Transverse colon (tissue), 4 donors: ENCODE measurements at regions not wholly inside any gene's neighbourhood (a gene's known extent, or its start where the extent isn't known, plus 50 kb on each side); places are given as distances from the start of the nearest gene placed in this dataset.

Experiments used
- DNase-seq: peaks from one replicate; pipeline ENCODE4 v3.0.0-alpha.2; 2019
- H3K27ac ChIP-seq, 4 donors: fragments of 200-600 bp; sonication (generic); 2 replicates each; pipeline ENCODE4 v1.5.1; 2016 to 2018; ENCODE audit warnings: inconsistent platforms in 4 of 4
- H3K27me3 ChIP-seq: fragments of 200-600 bp; sonication (generic); 2 replicates; pipeline ENCODE4 v1.5.1; 2017; ENCODE audit warnings: inconsistent platforms
- H3K36me3 ChIP-seq, 4 donors: fragments of 200-600 bp; sonication (generic); 2 replicates each; pipeline ENCODE4 v1.5.1; 2017 to 2019; ENCODE audit warnings: inconsistent platforms in 4 of 4
- H3K4me1 ChIP-seq, 4 donors: fragments of 200-600 bp; sonication (generic); 2 replicates each; pipeline ENCODE4 v1.5.1; 2017 to 2020; ENCODE audit warnings: inconsistent platforms in 4 of 4
- H3K4me3 ChIP-seq, 4 donors: fragments of 200-600 bp; sonication (generic); 1 replicate in 1 of 4; 2 replicates in 3 of 4; pipeline versions ENCODE4 v1.5.1 to v1.6.1; 2017 to 2019; ENCODE audit warnings: inconsistent platforms in 4 of 4
- H3K9me3 ChIP-seq, 2 donors: fragments of 200-600 bp; sonication (generic); 2 replicates each; pipeline ENCODE4 v1.5.1; 2017 to 2019; ENCODE audit warnings: inconsistent platforms in 2 of 2
- EP300 ChIP-seq: sonication (generic); formaldehyde crosslinking; IDR thresholded peaks from one replicate; pipeline ENCODE4 v1.6.1; 2017; ENCODE audit warnings: antibody characterized with exemption, low read depth
- POLR2A ChIP-seq: fragments of 450-650 bp; IDR thresholded peaks from one replicate; pipeline ENCODE4 v1.6.1; 2016; ENCODE audit warnings: antibody characterized with exemption, mild to moderate bottlenecking, moderate library complexity
- POLR2AphosphoS5 ChIP-seq, 3 donors: sonication (generic); formaldehyde crosslinking; IDR thresholded peaks; one replicate each; pipeline ENCODE4 v1.6.1; 2016; ENCODE audit warnings: antibody characterized with exemption in 3 of 3
- WGBS, 2 donors: methylation state at CpG; one replicate each; pipeline ENCODE4 v1.1.5; 2018; ENCODE audit warnings: low coverage in 1 of 2; 5-methylcytosine and 5-hydroxymethylcytosine counted together
- in situ Hi-C, 4 donors: fragments of 200-750 bp; cut with MboI; loops; one replicate each; pipeline versions ENCODE4 v1.15.0 to v1.15.1; 2017; ENCODE audit warnings: low sequenced_read_pairs in 3 of 4, low pct_ligation_motif_present in 1 of 4, low pct_unique_long_range_greater_than_20kb in 1 of 4
- intact Hi-C: fragments of 100-400 bp; cut with DNase I; formaldehyde crosslinking; loops from one replicate; pipeline ENCODE4 v1.15.1; 2023; ENCODE audit warnings: low total_unique reads
- TF ChIP-seq, protein P1 (sequence below), 5 experiments: fragments of 200-600 bp in 3 of 5; fragments of 450-650 bp in 2 of 5; sonication (generic) in 3 of 5; IDR thresholded peaks; 1 replicate in 2 of 5; 2 replicates in 3 of 5; pipeline ENCODE4 v1.5.1; 2016 to 2017; ENCODE audit warnings: antibody characterized with exemption in 5 of 5, inconsistent platforms in 3 of 5, mild to moderate bottlenecking in 2 of 5, moderate library complexity in 1 of 5

GRCh38 chr2:34103437-34103836 is 504.3 kb upstream of the FAM98A start:
- H3K4me1 ChIP-seq, result no peaks in the 10 kb centered on the region
- no peaks in the 10 kb centered on the region for H3K36me3 ChIP-seq
- TF ChIP-seq POLR2A (no peak), EP300 (no peak), POLR2AphosphoS5 (IDR thresholded peaks at IDR 0.05) (no peak)
- TF ChIP-seq, protein P1, sequence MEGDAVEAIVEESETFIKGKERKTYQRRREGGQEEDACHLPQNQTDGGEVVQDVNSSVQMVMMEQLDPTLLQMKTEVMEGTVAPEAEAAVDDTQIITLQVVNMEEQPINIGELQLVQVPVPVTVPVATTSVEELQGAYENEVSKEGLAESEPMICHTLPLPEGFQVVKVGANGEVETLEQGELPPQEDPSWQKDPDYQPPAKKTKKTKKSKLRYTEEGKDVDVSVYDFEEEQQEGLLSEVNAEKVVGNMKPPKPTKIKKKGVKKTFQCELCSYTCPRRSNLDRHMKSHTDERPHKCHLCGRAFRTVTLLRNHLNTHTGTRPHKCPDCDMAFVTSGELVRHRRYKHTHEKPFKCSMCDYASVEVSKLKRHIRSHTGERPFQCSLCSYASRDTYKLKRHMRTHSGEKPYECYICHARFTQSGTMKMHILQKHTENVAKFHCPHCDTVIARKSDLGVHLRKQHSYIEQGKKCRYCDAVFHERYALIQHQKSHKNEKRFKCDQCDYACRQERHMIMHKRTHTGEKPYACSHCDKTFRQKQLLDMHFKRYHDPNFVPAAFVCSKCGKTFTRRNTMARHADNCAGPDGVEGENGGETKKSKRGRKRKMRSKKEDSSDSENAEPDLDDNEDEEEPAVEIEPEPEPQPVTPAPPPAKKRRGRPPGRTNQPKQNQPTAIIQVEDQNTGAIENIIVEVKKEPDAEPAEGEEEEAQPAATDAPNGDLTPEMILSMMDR (IDR thresholded peaks at IDR 0.05), result no peak
- H3K27me3 ChIP-seq, result no peaks in the 10 kb centered on the region
- no peak overlapping the region for H3K4me3 ChIP-seq
- 61 to 75% methylated on average over 2 of the region's 2 CpGs for WGBS, 2 donors
- in situ Hi-C loops (no loop called here), intact Hi-C loops (no loop called here)
- H3K9me3 ChIP-seq, result no peaks in the 10 kb centered on the region
- H3K27ac ChIP-seq, result no peak overlapping the region
- no peak for DNase-seq

DNA sequence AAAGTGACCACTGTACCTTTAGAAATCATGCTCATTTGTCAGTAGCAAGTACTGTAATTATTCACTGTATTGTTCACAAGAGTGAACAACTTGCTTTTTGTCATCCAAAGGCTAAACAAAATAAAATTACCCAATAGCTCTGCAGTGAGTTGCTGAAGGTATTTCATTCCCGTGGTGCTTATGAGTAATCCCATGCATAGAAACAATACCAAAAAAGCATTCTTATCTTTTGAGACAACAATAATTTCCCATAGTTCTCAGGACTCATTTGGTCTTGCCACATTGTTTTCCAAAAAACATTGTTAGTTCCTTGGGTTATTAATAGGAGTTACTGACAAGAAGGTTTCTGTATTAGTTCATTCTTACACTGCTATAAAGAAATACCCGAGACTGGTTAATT is 503.2 kb upstream of the FAM98A start:
- TF ChIP-seq, protein P1 (IDR thresholded peaks at IDR 0.05), result no peak
- TF ChIP-seq POLR2A (no peak), POLR2AphosphoS5 (IDR thresholded peaks at IDR 0.05) (no peak), EP300 (no peak)
- no peak for DNase-seq
- no peaks in the 10 kb centered on the region for H3K9me3 ChIP-seq
- in situ Hi-C loops, result no loop called here
- H3K4me3 ChIP-seq, result no peak overlapping the region
- intact Hi-C loops, result no loop called here
- H3K27me3 ChIP-seq, result no peaks in the 10 kb centered on the region
- H3K27ac ChIP-seq, result no peak overlapping the region
- H3K36me3 ChIP-seq, result no peaks in the 10 kb centered on the region
- H3K4me1 ChIP-seq, result no peaks in the 10 kb centered on the region
- WGBS, 2 donors, result 83 to 90% methylated on average over 2 of the region's 2 CpGs

GRCh38 chr2:34099377-34099776 is 500.3 kb upstream of the FAM98A start:
- H3K27me3 ChIP-seq, result no peaks in the 10 kb centered on the region
- no peaks in the 10 kb centered on the region for H3K9me3 ChIP-seq
- intact Hi-C loops, result no loop called here
- H3K27ac ChIP-seq, result no peak overlapping the region
- TF ChIP-seq, protein P1 (IDR thresholded peaks at IDR 0.05), result no peak
- in situ Hi-C loops, result loop anchor here in 2 of 4 donors (25.0 kb wide), 1 partner anchor 1313 kb away; no protein-coding TSS in a partner anchor
- H3K4me3 ChIP-seq, result no peak overlapping the region
- H3K4me1 ChIP-seq, result no peaks in the 10 kb centered on the region
- no peaks in the 10 kb centered on the region for H3K36me3 ChIP-seq
- no peak for DNase-seq
- WGBS, 2 donors, result 60 to 88% methylated on average over 2 of the region's 2 CpGs

DNA sequence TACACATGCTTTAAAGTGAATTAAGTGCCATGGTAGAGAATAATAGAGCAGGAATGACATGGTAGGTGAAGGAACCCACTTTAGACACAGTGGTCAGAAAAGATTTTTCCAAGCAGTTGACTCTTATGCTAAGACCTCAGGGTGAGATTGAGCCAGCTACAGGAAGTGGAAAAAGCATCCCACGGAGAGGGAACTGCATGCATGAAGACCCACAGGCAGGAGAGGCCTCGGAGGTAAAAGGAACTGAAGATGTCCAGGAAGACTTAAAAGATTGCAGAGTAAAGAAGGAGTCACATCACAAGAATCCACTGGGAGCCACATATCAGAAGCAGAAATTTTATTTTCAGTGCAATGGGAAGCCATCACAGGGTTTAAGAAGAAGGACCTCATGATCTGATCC is 499.2 kb upstream of the FAM98A start:
- intact Hi-C loops, result no loop called here

More for the DNA sequence above, 499.2 kb upstream of the FAM98A start:
- Histone ChIP-seq H3K36me3 (no peaks in the 10 kb centered on the region), H3K27me3 (no peaks in the 10 kb centered on the region), H3K4me3 (no peak overlapping the region), H3K4me1 (no peaks in the 10 kb centered on the region), H3K27ac (no peak overlapping the region), H3K9me3 (no peaks in the 10 kb centered on the region)
- WGBS, 2 donors, result 60 to 61% methylated on average over 1 to 2 of the region's 2 CpGs
- in situ Hi-C loops, result loop anchor here in 2 of 4 donors (25.0 kb wide), 1 partner anchor 1314 kb away; no protein-coding TSS in a partner anchor
- DNase-seq, result no peak
- TF ChIP-seq POLR2A (no peak), EP300 (no peak), POLR2AphosphoS5 (IDR thresholded peaks at IDR 0.05) (no peak)
- TF ChIP-seq, protein P1 (IDR thresholded peaks at IDR 0.05), result no peak
